A549 (cell line): ENCODE measurements at regions not wholly inside any gene's neighbourhood (a gene's known extent, or its start where the extent isn't known, plus 50 kb on each side); places are given as distances from the start of the nearest gene placed in this dataset.

Experiments used
- CTCF ChIP-seq: fragments of >200 bp; sonication (Bioruptor Twin); formaldehyde crosslinking; IDR thresholded peaks from 3 replicates; pipeline ENCODE4 v1.5.1; 2016
- ESRRA ChIP-seq: fragments of 150-350 bp; IDR thresholded peaks from 2 replicates; pipeline ENCODE4 v1.6.1; 2014; ENCODE audit warnings: mild to moderate bottlenecking, low read length, borderline replicate concordance
- HOXA7 ChIP-seq: fragments of 250-450 bp; sonication (Bioruptor Pico); IDR thresholded peaks from 2 replicates; pipeline ENCODE4 v1.5.0; 2020; ENCODE audit warnings: mild to moderate bottlenecking, moderate library complexity
- MAFK ChIP-seq: fragments of 450-650 bp; IDR thresholded peaks from 2 replicates; pipeline ENCODE4 v1.6.1; 2014; ENCODE audit not compliant: partially characterized antibody
- MAX ChIP-seq: IDR thresholded peaks from 2 replicates; pipeline ENCODE4 v1.6.1; 2012

GRCh38 chr18:68441241-68441640 is 273.7 kb downstream of the TMX3 start:
- TF ChIP-seq CTCF (no peak), MAFK (no peak), HOXA7 (CRISPR knock-in tag) (no peak), ESRRA (no peak), MAX (no peak)
